ENCODE measurements at regions not wholly inside any gene's neighbourhood (a gene's known extent, or its start where the extent isn't known, plus 50 kb on each side); places are given as distances from the start of the nearest gene placed in this dataset.
A peak's percentile ranks its signal among the peaks of the same experiment; 100 is the strongest.

GRCh38 chr2:11024687-11025086 is 113.0 kb downstream of the KCNF1 start:
- no peak for TF ChIP-seq EZH2phosphoT487 (IDR thresholded peaks at IDR 0.05; ENCODE audit: borderline replicate concordance)
- Histone ChIP-seq H2AFZ (ENCODE audit: low read length) (no peak overlapping the region), H3K79me2 (ENCODE audit: insufficient read depth, low read length) (no peaks in the 10 kb centered on the region), H3K4me3 (ENCODE audit: low read length, poor library complexity, severe bottlenecking) (no peak overlapping the region), H3K36me3 (ENCODE audit: insufficient read depth, low read length) (no peaks in the 10 kb centered on the region), H3K4me2 (ENCODE audit: low read depth, low read length, poor library complexity, severe bottlenecking) (no peak overlapping the region), H3K4me1 (ENCODE audit: insufficient read depth, low read length, poor library complexity, severe bottlenecking) (no peaks in the 10 kb centered on the region), H3K9me2 (replicated peaks; ENCODE audit: low read depth, low read length) (no peaks in the 10 kb centered on the region), H3F3A (ENCODE audit: low read depth) (no peaks in the 10 kb centered on the region), H3K27me3 (ENCODE audit: insufficient read depth, low read length, poor library complexity, severe bottlenecking) (no peaks in the 10 kb centered on the region), H3K9me3 (ENCODE audit: insufficient read depth, low read depth, low read length) (no peaks in the 10 kb centered on the region), H3K9ac (ENCODE audit: low read depth, low read length, poor library complexity, severe bottlenecking) (no peak overlapping the region), H4K20me1 (ENCODE audit: insufficient read depth, low read length, poor library complexity, severe bottlenecking) (no peaks in the 10 kb centered on the region)

- Histone ChIP-seq H3K27me3 (ENCODE audit: insufficient read depth, low read length, poor library complexity, severe bottlenecking) (no peaks in the 10 kb centered on the region), H3F3A (ENCODE audit: low read depth) (no peaks in the 10 kb centered on the region), H3K36me3 (ENCODE audit: insufficient read depth, low read length) (no peaks in the 10 kb centered on the region), H4K20me1 (ENCODE audit: insufficient read depth, low read length, poor library complexity, severe bottlenecking) (no peaks in the 10 kb centered on the region), H3K9me2 (replicated peaks; ENCODE audit: low read depth, low read length) (no peaks in the 10 kb centered on the region), H3K9me3 (ENCODE audit: insufficient read depth, low read depth, low read length) (no peaks in the 10 kb centered on the region), H3K4me3 (ENCODE audit: low read length, poor library complexity, severe bottlenecking) (no peak overlapping the region), H3K79me2 (ENCODE audit: insufficient read depth, low read length) (no peaks in the 10 kb centered on the region), H3K4me1 (ENCODE audit: insufficient read depth, low read length, poor library complexity, severe bottlenecking) (no peaks in the 10 kb centered on the region), H3K9ac (ENCODE audit: low read depth, low read length, poor library complexity, severe bottlenecking) (no peak overlapping the region), H2AFZ (ENCODE audit: low read length) (no peak overlapping the region), H3K4me2 (ENCODE audit: low read depth, low read length, poor library complexity, severe bottlenecking) (no peak overlapping the region)
- no peak for TF ChIP-seq EZH2phosphoT487 (IDR thresholded peaks at IDR 0.05; ENCODE audit: borderline replicate concordance)
- TF ChIP-seq, protein P1, sequence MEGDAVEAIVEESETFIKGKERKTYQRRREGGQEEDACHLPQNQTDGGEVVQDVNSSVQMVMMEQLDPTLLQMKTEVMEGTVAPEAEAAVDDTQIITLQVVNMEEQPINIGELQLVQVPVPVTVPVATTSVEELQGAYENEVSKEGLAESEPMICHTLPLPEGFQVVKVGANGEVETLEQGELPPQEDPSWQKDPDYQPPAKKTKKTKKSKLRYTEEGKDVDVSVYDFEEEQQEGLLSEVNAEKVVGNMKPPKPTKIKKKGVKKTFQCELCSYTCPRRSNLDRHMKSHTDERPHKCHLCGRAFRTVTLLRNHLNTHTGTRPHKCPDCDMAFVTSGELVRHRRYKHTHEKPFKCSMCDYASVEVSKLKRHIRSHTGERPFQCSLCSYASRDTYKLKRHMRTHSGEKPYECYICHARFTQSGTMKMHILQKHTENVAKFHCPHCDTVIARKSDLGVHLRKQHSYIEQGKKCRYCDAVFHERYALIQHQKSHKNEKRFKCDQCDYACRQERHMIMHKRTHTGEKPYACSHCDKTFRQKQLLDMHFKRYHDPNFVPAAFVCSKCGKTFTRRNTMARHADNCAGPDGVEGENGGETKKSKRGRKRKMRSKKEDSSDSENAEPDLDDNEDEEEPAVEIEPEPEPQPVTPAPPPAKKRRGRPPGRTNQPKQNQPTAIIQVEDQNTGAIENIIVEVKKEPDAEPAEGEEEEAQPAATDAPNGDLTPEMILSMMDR (conservative IDR thresholded peaks at IDR 0.05; ENCODE audit: low read length) = no peak
These were observed 114.7 kb downstream of the KCNF1 start for GRCh38 chr2:11026286-11026921.

DNA sequence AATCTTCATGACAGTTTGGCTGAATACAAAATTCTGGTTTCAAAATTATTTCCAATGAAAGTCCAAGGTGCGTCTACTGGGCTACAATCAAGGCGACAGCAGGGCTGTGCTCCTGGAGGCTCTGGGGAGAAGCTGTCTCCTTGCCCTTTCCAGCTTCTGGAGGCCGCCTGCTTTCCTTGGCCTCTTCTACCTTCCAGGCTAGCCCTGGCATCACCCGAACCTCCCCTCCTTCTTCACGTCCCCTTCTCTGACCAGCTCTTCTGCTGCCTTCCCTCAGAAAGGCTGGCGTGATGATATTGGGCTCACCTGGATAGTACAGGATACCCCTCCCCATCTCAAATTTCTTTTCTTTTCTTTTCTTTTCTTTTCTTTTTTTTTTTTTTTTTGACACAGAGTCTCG is 115.5 kb downstream of the KCNF1 start:
- Histone ChIP-seq H3K4me1 (ENCODE audit: insufficient read depth, low read length, poor library complexity, severe bottlenecking) (no peaks in the 10 kb centered on the region), H3K27me3 (ENCODE audit: insufficient read depth, low read length, poor library complexity, severe bottlenecking) (no peaks in the 10 kb centered on the region), H4K20me1 (ENCODE audit: insufficient read depth, low read length, poor library complexity, severe bottlenecking) (no peaks in the 10 kb centered on the region), H3F3A (ENCODE audit: low read depth) (no peaks in the 10 kb centered on the region), H3K4me2 (ENCODE audit: low read depth, low read length, poor library complexity, severe bottlenecking) (no peak overlapping the region), H3K9ac (ENCODE audit: low read depth, low read length, poor library complexity, severe bottlenecking) (no peak overlapping the region), H3K9me3 (ENCODE audit: insufficient read depth, low read depth, low read length) (no peaks in the 10 kb centered on the region), H3K79me2 (ENCODE audit: insufficient read depth, low read length) (no peaks in the 10 kb centered on the region), H2AFZ (ENCODE audit: low read length) (no peak overlapping the region), H3K9me2 (replicated peaks; ENCODE audit: low read depth, low read length) (no peaks in the 10 kb centered on the region), H3K36me3 (ENCODE audit: insufficient read depth, low read length) (no peaks in the 10 kb centered on the region), H3K4me3 (ENCODE audit: low read length, poor library complexity, severe bottlenecking) (no peak overlapping the region)
- no peak for TF ChIP-seq EZH2phosphoT487 (IDR thresholded peaks at IDR 0.05; ENCODE audit: borderline replicate concordance)
- TF ChIP-seq, protein P1 (conservative IDR thresholded peaks at IDR 0.05; ENCODE audit: low read length) = no peak

DNA sequence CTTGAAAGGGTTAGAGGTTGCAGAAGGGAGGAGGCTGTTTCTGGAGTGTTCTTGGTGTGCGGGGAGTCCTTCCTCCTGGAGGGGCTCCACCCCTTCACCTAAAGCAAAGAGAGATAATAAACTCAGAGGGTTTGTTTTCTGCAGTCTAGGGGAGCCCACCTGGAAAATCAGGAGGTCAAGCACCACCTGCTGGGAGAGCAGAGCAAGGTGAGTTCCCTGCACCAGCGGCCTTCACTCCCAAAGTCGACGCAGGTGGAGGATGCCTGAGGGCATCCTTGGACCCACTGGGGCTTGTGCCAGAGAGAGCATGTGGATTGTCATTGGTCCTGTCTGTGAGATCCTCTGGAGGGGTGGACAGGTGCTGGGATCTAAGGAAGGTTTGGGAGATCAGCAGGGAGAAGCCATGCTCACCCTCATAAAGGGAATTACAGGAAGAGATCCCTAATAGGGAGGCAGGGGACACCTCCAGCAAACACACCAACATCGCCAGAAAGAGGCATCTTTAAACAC is 116.7 kb downstream of the KCNF1 start:
- no peak overlapping the region for H3K9ac ChIP-seq (ENCODE audit: low read depth, low read length, poor library complexity, severe bottlenecking)
- TF ChIP-seq EZH2phosphoT487 (IDR thresholded peaks at IDR 0.05; ENCODE audit: borderline replicate concordance) = no peak
- TF ChIP-seq, protein P1 (conservative IDR thresholded peaks at IDR 0.05; ENCODE audit: low read length) = 0 out of 2 replicates have a peak, but pooled peaks have one; percentile 15
- H3K27me3 ChIP-seq (ENCODE audit: insufficient read depth, low read length, poor library complexity, severe bottlenecking) = no peaks in the 10 kb centered on the region
- H3K79me2 ChIP-seq (ENCODE audit: insufficient read depth, low read length) = no peaks in the 10 kb centered on the region
- H2AFZ ChIP-seq (ENCODE audit: low read length) = no peak overlapping the region
- no peaks in the 10 kb centered on the region for H4K20me1 ChIP-seq (ENCODE audit: insufficient read depth, low read length, poor library complexity, severe bottlenecking)
- H3F3A ChIP-seq (ENCODE audit: low read depth) = no peaks in the 10 kb centered on the region
- H3K36me3 ChIP-seq (ENCODE audit: insufficient read depth, low read length) = no peaks in the 10 kb centered on the region
- no peaks in the 10 kb centered on the region for H3K9me2 ChIP-seq (replicated peaks; ENCODE audit: low read depth, low read length)
- H3K4me3 ChIP-seq (ENCODE audit: low read length, poor library complexity, severe bottlenecking) = no peak overlapping the region
- H3K9me3 ChIP-seq (ENCODE audit: insufficient read depth, low read depth, low read length) = no peaks in the 10 kb centered on the region
- H3K4me2 ChIP-seq (ENCODE audit: low read depth, low read length, poor library complexity, severe bottlenecking) = no peak overlapping the region
- H3K4me1 ChIP-seq (ENCODE audit: insufficient read depth, low read length, poor library complexity, severe bottlenecking) = no peaks in the 10 kb centered on the region
